Activated CD8-positive, alpha-beta memory T cell treated with anti-CD3 and anti-CD28 coated beads for 48 hours (primary cell): ENCODE measurements at regions not wholly inside any gene's neighbourhood (a gene's known extent, or its start where the extent isn't known, plus 50 kb on each side); places are given as distances from the start of the nearest gene placed in this dataset.
"Not testable (repeated sequence)": the region's sequence is repeated elsewhere in the genome, so short reads cannot be mapped to it uniquely, and the experiment has no call there.

Source experiments
- DNase-seq, 3 experiments: peaks; one replicate each; pipeline ENCODE4 v3.0.0-alpha.2; 2020; ENCODE audit warnings: low read depth in 2 of 3, low spot score in 2 of 3

- DNase-seq, result no peak
Measured at GRCh38 chr4:14419516-14419915, 582.8 kb upstream of the CPEB2 start.

GRCh38 chr4:14426297-14426696 lies 576.0 kb upstream of the CPEB2 start:
- not testable (repeated sequence) for DNase-seq

GRCh38 chr4:14428125-14428524 lies 574.2 kb upstream of the CPEB2 start:
- no peak for DNase-seq

GRCh38 chr4:14431155-14432134 lies 570.8 kb upstream of the CPEB2 start:
- DNase-seq, result no peak

GRCh38 chr4:14434483-14434882 lies 567.8 kb upstream of the CPEB2 start:
- DNase-seq, result no peak

- DNase-seq, result no peak
Measured at GRCh38 chr4:14434916-14435315, 567.4 kb upstream of the CPEB2 start.

GRCh38 chr4:14441561-14441960 lies 560.7 kb upstream of the CPEB2 start:
- no peak for DNase-seq

- no peak for DNase-seq
Measured at GRCh38 chr4:14445882-14446281, 556.4 kb upstream of the CPEB2 start.

- no peak for DNase-seq
Measured at GRCh38 chr4:14446311-14446710, 556.0 kb upstream of the CPEB2 start.

- no peak for DNase-seq
Measured at GRCh38 chr4:14446904-14447303, 555.4 kb upstream of the CPEB2 start.

GRCh38 chr4:14449308-14449707 lies 553.0 kb upstream of the CPEB2 start:
- no peak for DNase-seq

GRCh38 chr4:14452001-14452400 lies 550.3 kb upstream of the CPEB2 start:
- no peak for DNase-seq

GRCh38 chr4:14452764-14453163 lies 549.5 kb upstream of the CPEB2 start:
- no peak for DNase-seq

GRCh38 chr4:14458463-14458862 lies 543.8 kb upstream of the CPEB2 start:
- no peak for DNase-seq

GRCh38 chr4:14465057-14465456 lies 537.2 kb upstream of the CPEB2 start:
- DNase-seq, result no peak

GRCh38 chr4:14465507-14465906 lies 536.8 kb upstream of the CPEB2 start:
- no peak for DNase-seq

- no peak for DNase-seq
Measured at GRCh38 chr4:14478504-14478903, 523.8 kb upstream of the CPEB2 start.

- DNase-seq, result no peak
Measured at GRCh38 chr4:14496408-14496807, 505.9 kb upstream of the CPEB2 start.

GRCh38 chr4:14496969-14497368 lies 505.3 kb upstream of the CPEB2 start:
- DNase-seq, result no peak

GRCh38 chr4:14504162-14504561 lies 498.1 kb upstream of the CPEB2 start:
- DNase-seq, result no peak

GRCh38 chr4:14513471-14513870 lies 488.8 kb upstream of the CPEB2 start:
- DNase-seq, result no peak

- DNase-seq, result no peak
Measured at GRCh38 chr4:14515556-14515955, 486.7 kb upstream of the CPEB2 start.

- DNase-seq, result no peak
Measured at GRCh38 chr4:14518136-14518535, 484.1 kb upstream of the CPEB2 start.
